Activated naive CD4-positive, alpha-beta T cell treated with anti-CD3 and anti-CD28 coated beads, Interleukin-2, amount 10 ng/mL, durations not matched to agents 7 days and 5 days (primary cell): ENCODE measurements at regions not wholly inside any gene's neighbourhood (a gene's known extent, or its start where the extent isn't known, plus 50 kb on each side); places are given as distances from the start of the nearest gene placed in this dataset.

Source experiments
- CTCF ChIA-PET: fragments of 350-600 bp; sonication (Branson Sonifier 250); formaldehyde crosslinking; loops from one replicate; lab custom pipeline; 2021; ENCODE audit warnings: antibody characterized with exemption; lab: Charles Lee
- DNase-seq: peaks from one replicate; pipeline ENCODE4 v3.0.0-alpha.2; 2020
- H3K27ac Mint-ChIP-seq: one replicate; pipeline ENCODE4 v1.8.0; 2021; ENCODE audit warnings: mild to moderate bottlenecking, moderate library complexity, mixed read lengths
- H3K27me3 Mint-ChIP-seq: one replicate; pipeline ENCODE4 v1.8.0; 2021; ENCODE audit warnings: mild to moderate bottlenecking, mixed read lengths
- H3K36me3 Mint-ChIP-seq: one replicate; pipeline ENCODE4 v1.8.0; 2021; ENCODE audit warnings: mixed read lengths
- H3K4me1 Mint-ChIP-seq: one replicate; pipeline ENCODE4 v1.8.0; 2021; ENCODE audit warnings: mixed read lengths
- H3K4me3 Mint-ChIP-seq: one replicate; pipeline ENCODE4 v1.8.0; 2021; ENCODE audit warnings: mild to moderate bottlenecking, moderate library complexity, mixed read lengths
- H3K9me3 Mint-ChIP-seq: one replicate; pipeline ENCODE4 v1.8.0; 2021; ENCODE audit warnings: mixed read lengths

DNA sequence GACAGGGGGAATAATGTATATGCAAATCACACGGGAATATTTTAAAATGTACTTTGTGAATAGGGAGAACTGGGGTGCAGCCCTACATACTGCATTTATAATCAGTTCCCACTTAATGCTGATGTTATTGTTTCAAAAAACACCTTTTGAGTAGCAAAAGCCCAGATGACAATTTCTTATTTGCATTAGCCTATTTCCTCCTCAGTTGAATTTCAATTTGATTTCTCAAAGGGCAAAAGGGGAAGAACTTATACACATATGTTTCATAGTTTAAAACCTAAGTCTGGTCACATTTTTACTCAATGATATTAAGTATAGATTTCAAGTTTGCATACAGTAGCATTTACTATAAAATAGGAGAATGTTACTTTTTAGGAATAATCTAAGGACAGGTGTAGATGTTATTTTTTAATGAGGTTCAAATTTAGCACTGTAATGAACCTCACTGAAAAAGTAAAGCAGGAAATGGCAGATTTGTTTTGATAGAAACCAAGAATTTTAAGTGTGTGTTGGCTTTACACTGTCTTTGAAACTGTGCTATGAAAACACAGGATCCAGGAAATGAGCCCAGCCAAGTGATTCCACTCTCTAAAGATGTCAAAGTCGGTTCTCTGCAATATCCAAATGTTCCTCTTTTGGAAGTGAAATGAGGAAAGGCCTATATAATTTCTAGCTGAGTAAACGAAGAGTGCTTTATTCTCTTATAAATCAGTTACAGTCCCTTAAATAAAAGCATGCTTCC is 367.4 kb downstream of the BTG1 start:
- peak overlapping the region; percentile 65 for H3K4me3 Mint-ChIP-seq
- no peaks in the 10 kb centered on the region for H3K9me3 Mint-ChIP-seq
- H3K27me3 Mint-ChIP-seq = no peaks in the 10 kb centered on the region
- H3K36me3 Mint-ChIP-seq = no peaks in the 10 kb centered on the region
- peak; percentile 22 for DNase-seq
- peak overlapping the region; percentile 94 for H3K27ac Mint-ChIP-seq
- CTCF ChIA-PET = interaction anchor here (1.7 kb wide), 1 partner anchor 33 kb away, joined by 9 read pairs; no protein-coding TSS in a partner anchor
- peaks cover 39% of the 10 kb centered on the region for H3K4me1 Mint-ChIP-seq

DNA sequence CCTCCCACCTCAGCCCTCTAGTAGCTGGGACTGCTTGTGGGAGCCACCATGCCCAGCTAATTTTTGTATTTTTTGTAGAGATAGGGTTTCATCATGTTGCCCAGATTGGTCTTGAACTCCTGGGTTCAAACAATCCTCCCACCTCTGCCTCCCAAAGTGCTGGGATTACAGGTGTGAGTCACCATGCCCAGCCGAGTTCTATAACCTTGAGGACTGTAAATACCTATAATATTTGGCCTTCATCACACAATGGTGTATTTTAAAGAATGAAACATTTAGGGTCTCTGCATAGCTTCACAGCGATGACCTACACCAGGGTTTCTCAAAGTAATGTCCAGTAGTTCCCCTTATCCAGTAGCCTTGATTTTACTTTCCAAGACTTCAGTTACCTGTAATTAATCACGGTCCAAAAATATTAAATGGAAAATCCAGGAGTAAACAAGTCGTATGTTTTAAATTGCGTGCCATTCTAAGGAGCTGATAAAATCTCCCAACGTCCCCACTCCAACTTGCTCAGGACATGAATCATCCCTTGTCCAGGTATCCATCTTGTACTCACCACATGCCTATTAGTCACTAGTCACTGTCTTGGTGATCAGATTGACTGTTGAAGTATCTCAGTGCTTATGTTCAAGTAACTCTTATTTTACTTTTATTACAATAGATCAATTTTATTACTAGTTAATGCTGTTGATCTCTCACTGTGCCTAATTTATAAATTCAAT is 368.2 kb downstream of the BTG1 start:
- CTCF ChIA-PET = interaction anchor here (0.7 kb wide), 1 partner anchor 264 kb away, joined by 3 read pairs; no protein-coding TSS in a partner anchor
- Mint-ChIP-seq H3K9me3 (no peaks in the 10 kb centered on the region), H3K27me3 (no peaks in the 10 kb centered on the region), H3K4me1 (peaks cover 39% of the 10 kb centered on the region), H3K36me3 (no peaks in the 10 kb centered on the region), H3K27ac (peak overlapping the region; percentile 94), H3K4me3 (no peak overlapping the region)
- no peak for DNase-seq

DNA sequence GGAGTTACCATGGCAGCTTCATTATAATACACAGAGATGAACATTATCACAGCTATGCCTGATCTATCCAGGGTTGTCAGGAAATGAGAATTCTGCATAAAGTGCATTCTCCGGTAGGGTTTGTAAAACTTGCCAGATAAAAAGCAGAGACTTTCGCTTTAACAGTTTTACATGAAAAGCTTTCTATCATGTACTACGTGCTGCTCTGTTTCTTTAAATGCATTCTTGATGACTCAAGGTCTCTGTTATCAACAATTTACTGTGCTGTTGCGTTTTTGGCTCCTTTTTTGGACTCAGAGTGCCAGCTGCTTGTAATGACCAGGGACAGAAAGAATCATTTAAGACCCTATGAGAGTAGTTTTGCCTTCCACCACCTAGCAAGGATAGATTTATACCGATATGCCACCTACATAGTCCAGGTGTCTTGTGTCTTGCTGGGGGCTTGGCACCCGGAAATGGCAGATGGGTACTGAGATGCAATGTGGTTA is 371.2 kb downstream of the BTG1 start:
- H3K27ac Mint-ChIP-seq = peak overlapping the region; percentile 81
- CTCF ChIA-PET = interaction anchor here (0.6 kb wide), 1 partner anchor 112 kb away, joined by 4 read pairs; no protein-coding TSS in a partner anchor
- peaks cover 38% of the 10 kb centered on the region for H3K4me1 Mint-ChIP-seq
- H3K4me3 Mint-ChIP-seq = peak overlapping the region; percentile 19
- H3K36me3 Mint-ChIP-seq = no peaks in the 10 kb centered on the region
- no peak for DNase-seq
- no peaks in the 10 kb centered on the region for H3K27me3 Mint-ChIP-seq
- H3K9me3 Mint-ChIP-seq = no peaks in the 10 kb centered on the region

DNA sequence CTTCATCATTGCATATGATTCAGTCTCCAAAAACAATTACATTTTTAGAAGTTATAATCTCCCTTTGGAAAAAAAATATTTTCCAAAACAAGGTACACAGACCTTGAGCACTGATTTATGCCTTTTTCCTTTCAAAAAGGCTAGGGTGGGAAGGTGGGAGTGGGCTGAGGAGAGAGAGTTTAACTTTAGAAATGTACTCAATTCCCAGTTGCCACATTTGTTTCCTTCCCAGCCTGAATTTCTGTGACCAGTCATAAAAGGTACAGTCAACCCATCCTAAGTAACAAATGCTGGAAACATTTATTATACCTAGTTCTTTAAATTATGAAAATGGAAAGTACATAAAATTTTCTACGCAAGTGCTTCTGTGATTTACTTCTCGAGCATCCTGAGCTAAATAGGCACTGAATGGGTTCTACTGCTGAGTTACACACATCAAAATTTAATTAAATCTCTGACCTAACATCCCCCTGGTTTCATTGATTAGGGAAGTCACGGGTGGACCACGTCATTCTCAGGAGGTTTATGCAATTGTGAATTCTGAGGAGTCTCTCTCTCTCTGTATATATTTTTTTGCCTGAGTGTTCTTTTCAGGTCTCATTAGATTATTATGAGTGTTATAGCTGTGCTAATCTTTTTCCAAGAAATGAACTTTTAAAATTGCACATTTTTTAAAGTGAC is 371.8 kb downstream of the BTG1 start:
- Mint-ChIP-seq H3K4me3 (no peak overlapping the region), H3K36me3 (no peaks in the 10 kb centered on the region), H3K9me3 (no peaks in the 10 kb centered on the region), H3K27me3 (no peaks in the 10 kb centered on the region), H3K27ac (no peak overlapping the region), H3K4me1 (peaks cover 32% of the 10 kb centered on the region)
- CTCF ChIA-PET = interaction anchor here (0.6 kb wide), 1 partner anchor 112 kb away, joined by 4 read pairs; no protein-coding TSS in a partner anchor
- no peak for DNase-seq

DNA sequence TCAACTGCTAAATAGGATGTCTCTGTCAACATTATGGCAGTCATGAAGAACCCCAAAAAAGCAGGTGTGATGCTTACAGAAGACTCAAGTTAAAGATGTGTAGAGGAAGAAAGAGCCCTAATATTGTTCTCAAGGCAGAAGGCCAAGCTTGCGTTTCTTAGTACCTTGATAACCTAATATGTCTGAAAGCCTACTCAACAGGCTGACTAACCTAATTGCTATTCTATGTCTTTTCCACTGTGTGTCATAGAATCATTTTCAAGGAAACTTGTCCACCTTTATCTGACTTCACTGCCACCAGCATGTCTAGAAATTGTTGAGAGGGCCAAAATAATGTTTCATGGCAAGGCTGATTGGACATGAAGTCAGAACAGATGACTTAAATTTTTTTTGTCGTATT is 373.2 kb downstream of the BTG1 start:
- DNase-seq = no peak
- CTCF ChIA-PET = no interaction called here
- no peaks in the 10 kb centered on the region for H3K27me3 Mint-ChIP-seq
- peaks cover 17% of the 10 kb centered on the region for H3K4me1 Mint-ChIP-seq
- H3K4me3 Mint-ChIP-seq = no peak overlapping the region
- no peaks in the 10 kb centered on the region for H3K36me3 Mint-ChIP-seq
- H3K27ac Mint-ChIP-seq = no peak overlapping the region
- no peaks in the 10 kb centered on the region for H3K9me3 Mint-ChIP-seq

DNA sequence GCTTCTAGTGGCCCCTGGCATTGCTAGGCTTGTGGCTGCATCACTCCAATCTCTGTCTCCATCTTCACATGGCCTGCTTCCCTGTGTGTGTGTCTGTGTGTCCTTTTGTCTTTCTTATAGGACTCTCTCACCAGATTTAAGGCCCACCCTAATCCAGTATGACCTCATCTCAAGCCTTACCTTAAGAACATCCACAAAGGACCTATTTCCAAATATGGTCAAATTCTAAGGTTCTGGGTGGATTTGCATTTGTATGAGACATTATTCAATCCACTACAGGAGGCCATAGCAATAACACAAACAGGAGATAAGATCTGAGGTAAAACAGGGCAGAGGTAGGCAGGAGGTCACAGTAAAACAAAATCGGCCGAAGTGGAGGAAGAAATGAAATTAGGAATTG is 375.9 kb downstream of the BTG1 start:
- CTCF ChIA-PET = no interaction called here
- H3K27me3 Mint-ChIP-seq = no peaks in the 10 kb centered on the region
- no peak for DNase-seq
- H3K4me1 Mint-ChIP-seq = peaks cover 7% of the 10 kb centered on the region
- H3K9me3 Mint-ChIP-seq = no peaks in the 10 kb centered on the region
- H3K4me3 Mint-ChIP-seq = no peak overlapping the region
- no peak overlapping the region for H3K27ac Mint-ChIP-seq
- H3K36me3 Mint-ChIP-seq = no peaks in the 10 kb centered on the region

DNA sequence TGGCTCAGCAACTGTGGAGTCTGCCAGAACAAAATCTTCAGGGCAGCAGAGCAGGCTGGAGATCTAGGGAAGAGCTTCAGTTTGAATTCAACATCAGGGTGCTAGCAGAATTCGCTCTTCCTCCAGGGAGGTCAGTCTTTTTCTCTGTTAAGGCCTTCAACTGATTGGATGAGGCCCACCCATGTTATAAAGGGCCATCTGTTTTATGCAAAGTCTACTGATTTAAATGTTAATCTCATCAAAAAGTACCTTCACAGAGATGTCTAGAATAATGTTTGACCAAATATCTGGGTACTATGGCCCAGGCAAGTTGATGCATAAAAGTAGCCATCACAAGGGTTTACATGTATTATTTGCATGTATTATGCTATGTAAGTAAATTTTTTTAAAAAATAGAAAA is 378.4 kb downstream of the BTG1 start:
- no peak overlapping the region for H3K4me3 Mint-ChIP-seq
- CTCF ChIA-PET = no interaction called here
- H3K9me3 Mint-ChIP-seq = no peaks in the 10 kb centered on the region
- no peak for DNase-seq
- H3K36me3 Mint-ChIP-seq = no peaks in the 10 kb centered on the region
- no peaks in the 10 kb centered on the region for H3K27me3 Mint-ChIP-seq
- no peaks in the 10 kb centered on the region for H3K4me1 Mint-ChIP-seq
- H3K27ac Mint-ChIP-seq = no peak overlapping the region

DNA sequence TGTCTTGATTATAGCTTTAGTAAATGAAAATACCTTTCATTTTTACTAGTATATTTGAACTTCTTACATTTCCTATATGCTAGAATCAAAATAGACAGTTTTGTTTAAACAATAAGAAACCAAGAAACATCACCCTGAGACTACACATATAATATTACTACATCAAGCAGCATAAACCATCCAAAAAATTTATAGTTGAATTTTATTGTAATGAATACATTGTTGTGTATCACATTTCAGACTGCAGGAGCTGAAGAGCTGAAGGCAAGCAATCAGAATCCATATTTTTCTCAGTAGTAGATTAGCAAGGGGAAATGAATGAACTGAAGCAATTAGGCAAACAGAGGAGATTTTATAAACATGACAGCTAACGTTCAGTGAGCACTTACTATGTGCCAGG is 379.2 kb downstream of the BTG1 start:
- Mint-ChIP-seq H3K4me1 (no peaks in the 10 kb centered on the region), H3K27ac (no peak overlapping the region), H3K36me3 (no peaks in the 10 kb centered on the region), H3K4me3 (no peak overlapping the region), H3K9me3 (no peaks in the 10 kb centered on the region), H3K27me3 (no peaks in the 10 kb centered on the region)
- CTCF ChIA-PET = interaction anchor here (1.2 kb wide), 1 partner anchor 45 kb away, joined by 4 read pairs; no protein-coding TSS in a partner anchor
- no peak for DNase-seq

DNA sequence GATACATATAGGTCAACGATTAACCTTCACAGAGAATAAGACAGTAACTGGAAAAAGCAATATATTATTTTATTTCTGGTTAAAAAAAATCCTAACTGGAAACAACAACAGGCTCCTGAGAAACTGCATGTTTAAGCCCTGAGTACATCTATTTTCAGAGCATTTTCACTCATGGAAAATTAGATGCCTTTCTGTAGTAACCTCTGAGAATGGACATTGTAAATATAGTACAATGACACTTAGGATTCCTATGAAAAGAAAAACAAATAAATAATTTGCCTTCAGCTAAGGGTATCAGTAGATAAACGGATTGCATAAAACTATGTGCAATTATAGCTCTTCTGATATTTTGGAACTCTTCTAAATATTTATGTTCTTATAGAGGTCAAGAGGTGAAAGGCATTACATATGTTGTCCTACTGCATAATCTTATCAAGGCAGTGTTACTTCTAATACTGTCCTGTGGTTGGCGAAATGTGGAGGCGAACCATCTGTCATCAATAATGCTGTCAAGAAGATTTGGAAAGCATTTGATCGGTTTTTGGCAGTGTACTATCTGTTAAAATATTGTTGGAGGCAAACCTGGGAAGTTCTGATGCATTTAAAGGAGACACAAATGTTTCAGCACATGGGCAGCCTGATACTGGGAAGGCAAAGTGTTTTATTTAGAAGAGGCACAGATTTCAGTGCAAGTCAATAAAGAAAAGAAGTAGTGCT is 381.8 kb downstream of the BTG1 start:
- no peak overlapping the region for H3K4me3 Mint-ChIP-seq

DNA sequence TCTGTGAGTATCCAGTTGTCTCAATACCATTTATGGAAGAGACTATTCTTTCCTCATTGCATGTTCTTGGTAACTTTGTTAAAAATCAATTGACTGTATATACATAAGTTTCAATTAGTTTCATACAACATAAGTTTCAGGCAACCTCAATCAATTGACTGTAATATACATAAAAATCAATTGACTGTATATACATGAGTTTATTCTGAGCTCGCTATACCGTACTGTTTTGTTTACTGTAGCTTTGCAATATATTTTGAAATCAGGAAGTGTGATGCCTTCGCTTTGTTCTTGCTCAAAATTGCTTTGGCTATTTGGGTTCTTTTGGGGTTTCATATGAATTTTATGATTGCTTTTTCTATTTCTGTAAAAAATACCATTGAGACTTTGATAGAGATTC is 392.0 kb downstream of the BTG1 start:
- CTCF ChIA-PET = interaction anchor here (2.0 kb wide), 1 partner anchor 835 kb away, joined by 4 read pairs; no protein-coding TSS in a partner anchor
- no peaks in the 10 kb centered on the region for H3K27me3 Mint-ChIP-seq
- H3K9me3 Mint-ChIP-seq = peaks cover 5% of the 10 kb centered on the region
- no peak for DNase-seq
- peaks cover 2% of the 10 kb centered on the region for H3K36me3 Mint-ChIP-seq
- no peak overlapping the region for H3K4me3 Mint-ChIP-seq
- H3K27ac Mint-ChIP-seq = no peak overlapping the region
- peaks cover 6% of the 10 kb centered on the region for H3K4me1 Mint-ChIP-seq

More for the DNA sequence above, 381.8 kb downstream of the BTG1 start:
- Mint-ChIP-seq H3K27ac (no peak overlapping the region), H3K36me3 (no peaks in the 10 kb centered on the region), H3K27me3 (no peaks in the 10 kb centered on the region), H3K9me3 (peaks cover 2% of the 10 kb centered on the region), H3K4me1 (no peaks in the 10 kb centered on the region)
- no peak for DNase-seq
- CTCF ChIA-PET = no interaction called here

DNA sequence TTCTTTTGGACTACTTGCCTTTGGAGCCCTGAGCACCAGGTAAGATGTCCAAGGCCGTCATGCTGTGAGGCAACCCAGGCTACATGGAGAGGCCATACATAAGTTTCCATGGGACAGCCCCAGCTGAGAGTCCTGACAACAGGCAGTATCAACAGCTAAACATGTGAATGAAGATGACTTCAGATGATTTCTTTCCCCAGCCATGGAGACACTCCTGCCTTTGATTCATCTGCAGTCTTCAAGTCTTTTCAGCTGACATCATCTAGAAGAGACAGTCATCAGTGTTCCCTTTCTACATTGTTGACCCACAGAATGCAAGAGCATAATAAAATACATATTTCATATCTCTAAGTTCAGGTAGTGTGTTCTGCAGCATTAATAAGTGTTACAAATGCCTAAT is 398.7 kb downstream of the BTG1 start:
- Mint-ChIP-seq H3K4me1 (no peaks in the 10 kb centered on the region), H3K27ac (no peak overlapping the region), H3K27me3 (no peaks in the 10 kb centered on the region), H3K36me3 (no peaks in the 10 kb centered on the region), H3K9me3 (peaks cover 2% of the 10 kb centered on the region), H3K4me3 (no peak overlapping the region)
- no peak for DNase-seq
- CTCF ChIA-PET = interaction anchor here (0.7 to 1.1 kb wide), 2 partner anchors 15 to 31 kb away, joined by 3 read pairs; no protein-coding TSS in a partner anchor

DNA sequence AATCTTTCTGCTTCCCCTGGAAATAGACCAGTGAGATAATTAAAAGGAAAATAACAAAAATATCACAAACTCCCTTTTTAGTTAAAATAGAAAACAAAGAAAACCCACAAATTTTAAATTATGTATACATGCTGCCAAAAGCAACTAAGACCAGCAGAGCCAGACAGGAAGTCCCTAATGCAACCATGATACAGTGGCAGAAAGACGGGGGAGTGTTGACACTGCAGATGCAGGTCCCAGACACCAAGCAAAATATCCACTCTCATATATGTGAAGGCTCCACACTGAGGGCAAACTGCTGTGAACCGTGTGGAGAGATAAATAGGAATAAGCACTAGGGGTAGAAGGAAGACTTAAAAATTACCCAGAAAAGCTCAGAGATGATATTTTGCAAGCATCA is 401.0 kb downstream of the BTG1 start:
- Mint-ChIP-seq H3K4me3 (no peak overlapping the region), H3K9me3 (no peaks in the 10 kb centered on the region), H3K27ac (no peak overlapping the region), H3K4me1 (no peaks in the 10 kb centered on the region), H3K27me3 (no peaks in the 10 kb centered on the region), H3K36me3 (no peaks in the 10 kb centered on the region)
- CTCF ChIA-PET = no interaction called here
- DNase-seq = no peak

DNA sequence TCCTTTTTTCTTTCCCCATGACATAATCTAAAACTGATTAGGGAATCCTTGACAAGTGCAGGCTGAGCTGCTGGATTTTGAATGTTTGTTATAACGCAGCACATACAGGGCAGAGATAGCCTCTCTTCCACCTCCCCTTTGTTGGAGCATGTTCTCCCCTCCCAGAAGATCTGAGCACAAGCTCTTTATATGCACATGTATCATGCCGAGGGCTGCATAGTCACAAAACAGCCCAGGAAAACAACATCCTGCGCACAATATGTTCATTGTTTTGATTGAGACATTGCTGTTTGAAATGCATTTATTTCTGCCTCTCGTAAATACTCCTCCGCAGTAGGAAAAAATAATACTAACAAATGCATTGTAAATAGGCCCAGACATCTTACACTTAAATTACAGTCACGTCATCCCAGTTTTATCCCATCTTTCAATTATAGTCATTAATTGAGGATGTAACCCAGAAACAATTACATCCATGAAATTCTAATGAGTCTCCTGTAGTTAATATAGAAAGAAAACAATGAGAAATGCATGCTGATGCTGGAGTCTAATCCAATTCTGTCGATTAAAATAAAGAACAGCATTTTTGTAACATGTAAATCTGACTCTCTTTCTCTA is 401.8 kb downstream of the BTG1 start:
- CTCF ChIA-PET = no interaction called here
- Mint-ChIP-seq H3K4me3 (no peak overlapping the region), H3K27ac (no peak overlapping the region), H3K9me3 (no peaks in the 10 kb centered on the region), H3K36me3 (no peaks in the 10 kb centered on the region), H3K27me3 (no peaks in the 10 kb centered on the region), H3K4me1 (no peaks in the 10 kb centered on the region)
- no peak for DNase-seq
